Esophagus (tissue), 2 donors: ENCODE measurements at regions not wholly inside any gene's neighbourhood (a gene's known extent, or its start where the extent isn't known, plus 50 kb on each side); places are given as distances from the start of the nearest gene placed in this dataset.

ENCODE experiments used
- H3K27ac ChIP-seq, 2 donors: one replicate each; pipeline ENCODE4 v1.5.1; 2013; ENCODE audit warnings: low read depth in 2 of 2, mild to moderate bottlenecking in 2 of 2, inconsistent platforms in 1 of 2, low read length in 1 of 2, moderate library complexity in 1 of 2
- H3K27me3 ChIP-seq, 2 donors: one replicate each; pipeline ENCODE4 v1.6.1; 2013; ENCODE audit warnings: low read length in 2 of 2, control low read depth in 1 of 2, mild to moderate bottlenecking in 1 of 2; ENCODE audit not compliant: insufficient read depth in 2 of 2, control insufficient read depth in 1 of 2
- H3K36me3 ChIP-seq, 2 donors: one replicate each; pipeline ENCODE4 v1.6.1; 2013; ENCODE audit warnings: low read length in 1 of 2; ENCODE audit not compliant: control insufficient read depth in 2 of 2, insufficient read depth in 2 of 2
- H3K4me1 ChIP-seq, 2 donors: one replicate each; pipeline ENCODE4 v1.6.1; 2013; ENCODE audit warnings: low read length in 1 of 2; ENCODE audit not compliant: control insufficient read depth in 2 of 2, insufficient read depth in 2 of 2
- H3K4me3 ChIP-seq, 2 donors: one replicate each; pipeline ENCODE4 v1.5.1; 2013; ENCODE audit warnings: low read length in 2 of 2, mild to moderate bottlenecking in 2 of 2, low read depth in 1 of 2, moderate library complexity in 1 of 2
- H3K9me3 ChIP-seq, 2 donors: one replicate each; pipeline ENCODE4 v1.6.1; 2013; ENCODE audit warnings: mild to moderate bottlenecking in 2 of 2, low read depth in 1 of 2, low read length in 1 of 2, moderate library complexity in 1 of 2; ENCODE audit not compliant: control insufficient read depth in 2 of 2, insufficient read depth in 1 of 2
- WGBS, 2 donors: extraction: QIAGEN DNeasy Blood & Tissue Kit; methylation state at CpG; one replicate each; pipeline ENCODE4 v1.1.7; 2013; 5-methylcytosine and 5-hydroxymethylcytosine counted together
- donor health status: healthy with polysubstance abuse.
- donor health status: Bipolar disorder and iron deficiency.

DNA sequence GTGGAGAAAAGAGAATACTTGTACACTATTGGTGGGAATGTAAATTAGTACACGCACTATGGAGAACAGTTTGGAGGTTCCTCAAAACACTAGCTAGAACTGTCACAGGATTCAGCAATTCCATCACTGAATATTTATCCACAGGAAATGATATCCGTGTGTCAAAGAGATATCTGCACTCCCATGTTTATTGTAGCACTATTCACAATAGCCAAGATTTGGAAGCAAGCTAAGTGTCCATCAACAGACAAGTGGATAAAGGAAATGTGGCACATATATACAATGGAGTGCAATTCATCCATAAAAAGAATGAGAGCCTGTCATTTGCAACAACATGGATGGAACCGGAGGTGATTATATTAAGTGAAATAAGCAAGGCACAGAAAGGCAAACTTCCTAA, 428.5 kb downstream of the CCDC91 start:
- H3K4me3 ChIP-seq = no peak overlapping the region
- no peaks in the 10 kb centered on the region for H3K27me3 ChIP-seq
- no peak overlapping the region for H3K27ac ChIP-seq
- no peaks in the 10 kb centered on the region for H3K36me3 ChIP-seq
- no peaks in the 10 kb centered on the region for H3K9me3 ChIP-seq
- no peaks in the 10 kb centered on the region for H3K4me1 ChIP-seq
- 80 to 86% methylated on average over 3 of the region's 3 CpGs for WGBS, 2 donors

DNA sequence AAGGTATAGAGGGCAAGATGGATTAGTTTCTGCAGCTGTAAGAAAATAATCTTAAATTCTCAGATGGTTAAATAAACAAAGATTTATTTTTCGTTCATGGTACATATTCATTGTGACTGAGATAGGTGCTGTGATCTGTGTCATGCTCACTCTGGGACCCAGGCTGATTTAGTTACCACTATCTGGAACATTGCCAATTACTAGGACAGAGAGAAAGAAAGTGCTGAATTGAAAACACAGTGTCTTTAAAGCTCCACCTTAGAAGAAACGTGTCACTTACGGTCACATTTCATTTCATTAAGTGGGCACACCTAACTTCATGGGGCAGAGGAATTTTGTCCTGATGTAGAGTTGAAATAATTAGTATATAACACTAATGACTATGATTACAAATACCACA, 430.0 kb downstream of the CCDC91 start:
- H3K36me3 ChIP-seq = no peaks in the 10 kb centered on the region
- no peak overlapping the region for H3K4me3 ChIP-seq
- no peak overlapping the region for H3K27ac ChIP-seq
- no peaks in the 10 kb centered on the region for H3K4me1 ChIP-seq
- H3K9me3 ChIP-seq = no peaks in the 10 kb centered on the region
- WGBS, 2 donors = 84% methylated on average over 3 of the region's 3 CpGs
- H3K27me3 ChIP-seq = no peaks in the 10 kb centered on the region

DNA sequence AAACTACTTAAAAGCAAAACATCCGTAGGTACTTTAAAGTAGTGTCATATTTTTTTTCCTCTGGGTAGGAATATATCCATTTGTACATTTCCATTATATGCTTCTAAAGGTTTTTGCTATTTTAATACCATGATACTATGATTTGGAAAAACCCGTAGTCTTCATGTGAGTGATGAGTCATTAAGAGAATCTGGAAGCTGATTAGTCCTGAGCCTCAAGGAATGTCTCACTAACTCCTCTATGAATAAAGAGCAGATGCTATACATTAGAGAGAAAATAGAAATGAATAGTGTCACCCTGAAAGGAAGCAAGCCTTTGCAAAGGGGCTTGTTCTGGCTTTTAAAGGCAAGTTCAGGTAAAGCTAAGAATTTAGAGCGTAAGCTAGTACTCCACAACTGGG, 432.1 kb downstream of the CCDC91 start:
- H3K4me3 ChIP-seq = no peak overlapping the region
- no peak overlapping the region for H3K27ac ChIP-seq
- WGBS, 2 donors = 51 to 66% methylated on average over 3 of the region's 3 CpGs
- H3K36me3 ChIP-seq = no peaks in the 10 kb centered on the region
- H3K4me1 ChIP-seq = no peaks in the 10 kb centered on the region
- no peaks in the 10 kb centered on the region for H3K9me3 ChIP-seq
- no peaks in the 10 kb centered on the region for H3K27me3 ChIP-seq

DNA sequence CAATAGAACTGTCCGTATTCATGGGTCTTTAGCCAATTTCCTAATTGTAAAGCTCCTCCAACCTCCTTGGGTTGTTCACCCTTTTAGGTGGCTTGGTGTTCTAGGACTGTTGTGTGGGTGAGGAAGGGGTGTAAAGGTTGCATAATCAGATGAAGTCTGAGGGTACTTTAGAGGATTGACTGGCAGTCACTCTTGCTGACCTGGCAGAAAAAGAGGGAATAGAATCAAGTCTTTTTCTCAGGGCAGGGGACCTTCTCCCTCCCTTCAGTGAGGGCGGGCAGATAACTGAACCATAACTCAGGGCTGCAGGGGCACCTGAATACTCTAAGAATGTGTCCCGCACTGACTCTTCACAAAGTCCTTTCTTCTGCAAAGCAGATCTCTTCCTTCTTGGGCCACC, 436.2 kb downstream of the CCDC91 start:
- Histone ChIP-seq H3K36me3 (no peaks in the 10 kb centered on the region), H3K27ac (no peak overlapping the region), H3K9me3 (peaks cover 0 to 2% of the 10 kb centered on the region in 2 donors), H3K4me3 (no peak overlapping the region), H3K27me3 (no peaks in the 10 kb centered on the region), H3K4me1 (no peaks in the 10 kb centered on the region)
- WGBS, 2 donors = 87 to 94% methylated on average over 3 of the region's 3 CpGs

DNA sequence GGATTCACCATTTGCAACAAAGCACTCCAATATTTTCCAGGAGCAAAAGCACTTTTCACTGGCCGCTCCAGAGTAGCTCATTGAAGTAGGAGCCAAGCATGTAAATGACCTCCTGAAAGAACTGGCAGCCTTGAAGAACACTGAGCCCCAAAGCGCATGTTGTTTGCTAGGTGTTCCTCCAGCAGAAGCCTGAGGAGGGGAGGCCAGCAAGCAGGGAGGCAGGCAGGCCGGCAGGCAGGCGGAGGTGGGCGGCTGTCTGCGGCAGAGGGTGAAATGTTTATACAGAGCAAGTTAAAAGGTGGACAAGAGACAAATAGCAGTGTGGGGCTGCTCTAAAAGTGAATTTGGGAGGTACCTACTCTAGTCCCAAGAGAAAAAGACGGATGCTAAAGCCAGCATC, 439.4 kb downstream of the CCDC91 start:
- Histone ChIP-seq H3K4me1 (no peaks in the 10 kb centered on the region), H3K27me3 (no peaks in the 10 kb centered on the region), H3K27ac (no peak overlapping the region), H3K36me3 (no peaks in the 10 kb centered on the region), H3K4me3 (no peak overlapping the region), H3K9me3 (peaks cover 0 to 2% of the 10 kb centered on the region in 2 donors)
- WGBS, 2 donors = 85 to 86% methylated on average over 7 of the region's 7 CpGs

DNA sequence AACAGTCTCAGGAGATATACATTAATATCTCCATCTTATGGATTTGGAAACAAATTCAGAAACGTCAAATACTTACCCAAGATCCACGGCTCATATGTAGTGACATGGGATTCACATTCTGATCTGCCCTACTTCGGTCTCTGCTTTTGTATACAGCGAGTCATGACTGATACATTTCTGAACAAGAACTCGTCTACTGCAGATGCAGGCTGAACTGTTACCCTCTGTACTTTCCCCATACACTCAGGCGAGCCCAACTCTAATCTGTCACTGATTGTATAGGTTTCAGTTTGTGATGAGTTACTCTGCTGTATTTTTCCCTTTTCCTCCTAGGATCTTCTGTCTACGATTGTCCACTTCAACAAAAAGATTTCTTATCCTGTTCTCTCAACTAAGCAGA, 441.6 kb downstream of the CCDC91 start:
- 74 to 80% methylated on average over 7 of the region's 7 CpGs for WGBS, 2 donors

DNA sequence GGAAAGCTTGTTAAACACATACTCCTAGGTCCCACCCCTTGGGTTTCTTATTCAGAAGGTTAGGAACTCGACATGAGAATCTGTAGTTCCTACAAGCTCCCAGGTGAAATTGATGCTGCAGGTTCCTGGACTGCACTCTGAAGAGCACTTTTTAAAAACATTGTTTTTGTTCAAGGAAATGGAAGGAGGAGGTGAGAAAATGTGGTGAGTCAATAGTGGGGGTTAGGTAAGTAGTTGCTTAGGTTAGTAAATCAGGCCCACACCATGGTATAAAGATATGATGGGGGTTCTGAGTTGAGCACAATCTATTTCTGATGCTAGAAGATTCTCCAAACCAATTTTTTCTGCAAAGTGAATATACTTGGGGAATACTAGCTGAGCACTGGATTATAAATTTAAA, 450.3 kb downstream of the CCDC91 start:
- Histone ChIP-seq H3K27me3 (no peaks in the 10 kb centered on the region), H3K27ac (no peak overlapping the region), H3K4me1 (peaks cover 0 to 3% of the 10 kb centered on the region in 2 donors), H3K9me3 (no peaks in the 10 kb centered on the region), H3K4me3 (no peak overlapping the region), H3K36me3 (no peaks in the 10 kb centered on the region)
- 67 to 74% methylated on average over 1 of the region's 1 CpG for WGBS, 2 donors

More for the DNA sequence above, 441.6 kb downstream of the CCDC91 start:
- Histone ChIP-seq H3K4me3 (no peak overlapping the region), H3K27ac (no peak overlapping the region), H3K27me3 (no peaks in the 10 kb centered on the region), H3K9me3 (peaks cover 0 to 2% of the 10 kb centered on the region in 2 donors), H3K36me3 (no peaks in the 10 kb centered on the region), H3K4me1 (no peaks in the 10 kb centered on the region)

DNA sequence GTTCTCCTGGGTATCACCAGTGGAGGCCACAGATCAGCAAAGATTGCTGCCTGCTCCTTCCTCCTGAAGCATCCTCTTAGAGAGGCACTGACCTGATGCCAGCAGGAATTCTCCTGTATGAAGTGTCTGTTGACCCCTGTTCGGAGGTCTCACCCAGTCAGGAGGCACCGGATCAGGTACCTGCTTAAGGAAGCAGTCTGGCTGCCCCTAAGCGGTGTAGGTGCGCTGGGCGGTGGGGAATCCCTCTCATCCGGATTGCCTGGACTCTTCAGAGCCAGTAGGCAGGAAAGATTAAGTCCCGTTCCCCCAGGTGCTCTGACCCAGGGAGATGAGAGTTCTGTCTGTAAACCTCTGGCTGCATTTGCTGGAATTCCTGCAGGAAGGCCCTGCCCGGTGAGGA, 455.2 kb downstream of the CCDC91 start:
- H3K27me3 ChIP-seq = no peaks in the 10 kb centered on the region
- H3K4me1 ChIP-seq = peaks cover 0 to 3% of the 10 kb centered on the region in 2 donors
- 82 to 92% methylated on average over 8 of the region's 8 CpGs for WGBS, 2 donors
- no peak overlapping the region for H3K27ac ChIP-seq
- no peaks in the 10 kb centered on the region for H3K36me3 ChIP-seq
- no peaks in the 10 kb centered on the region for H3K9me3 ChIP-seq
- no peak overlapping the region for H3K4me3 ChIP-seq

DNA sequence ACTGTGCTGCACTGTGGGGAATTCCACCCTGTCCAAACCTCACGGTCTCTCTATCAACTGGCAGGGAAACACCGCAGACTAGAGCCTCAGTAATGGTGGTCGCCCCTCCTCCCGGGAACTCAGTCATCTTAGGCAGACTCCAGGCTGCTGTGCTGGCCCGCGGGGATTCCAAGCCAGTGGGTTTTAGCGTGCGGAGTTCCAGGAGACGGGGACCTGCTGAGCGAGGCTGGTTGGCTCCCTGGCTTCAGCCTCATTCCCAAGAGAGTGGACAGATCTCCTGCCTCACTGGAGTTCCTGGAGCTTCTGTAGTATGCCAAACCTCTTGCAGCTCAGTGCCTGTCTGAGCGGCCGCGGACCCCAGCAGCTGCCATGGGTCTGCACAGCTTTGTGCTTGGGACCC, 455.6 kb downstream of the CCDC91 start:
- H3K9me3 ChIP-seq = no peaks in the 10 kb centered on the region
- H3K36me3 ChIP-seq = no peaks in the 10 kb centered on the region
- no peaks in the 10 kb centered on the region for H3K27me3 ChIP-seq
- H3K4me3 ChIP-seq = no peak overlapping the region
- 94 to 97% methylated on average over 13 of the region's 13 CpGs for WGBS, 2 donors
- no peak overlapping the region for H3K27ac ChIP-seq
- H3K4me1 ChIP-seq = peaks cover 0 to 3% of the 10 kb centered on the region in 2 donors

DNA sequence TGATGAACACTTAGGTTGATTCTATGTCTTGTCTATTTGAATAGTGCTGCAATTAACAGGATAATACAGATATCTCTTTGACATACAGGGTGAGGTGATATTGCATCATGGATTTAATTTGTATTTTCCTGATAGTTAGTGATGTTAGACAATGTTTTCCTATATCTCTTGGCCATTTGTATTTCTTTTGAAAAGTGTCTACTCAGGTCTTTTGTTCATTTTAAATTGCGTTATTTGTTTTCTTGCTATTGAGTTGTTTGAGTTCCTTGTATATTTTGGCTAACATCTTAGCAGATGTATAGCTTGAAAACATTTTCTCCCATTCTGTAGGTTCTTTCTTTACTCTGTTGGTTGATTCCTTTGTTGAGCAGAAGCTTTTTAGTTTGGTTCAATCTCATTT, 460.6 kb downstream of the CCDC91 start:
- H3K27ac ChIP-seq = no peak overlapping the region
- H3K4me1 ChIP-seq = no peaks in the 10 kb centered on the region
- H3K36me3 ChIP-seq = no peaks in the 10 kb centered on the region
- 96 to 98% methylated on average over 1 of the region's 1 CpG for WGBS, 2 donors
- H3K9me3 ChIP-seq = no peaks in the 10 kb centered on the region
- H3K4me3 ChIP-seq = no peak overlapping the region
- no peaks in the 10 kb centered on the region for H3K27me3 ChIP-seq
